ENCODE measurements at regions not wholly inside any gene's neighbourhood (a gene's known extent, or its start where the extent isn't known, plus 50 kb on each side); places are given as distances from the start of the nearest gene placed in this dataset.
"Not testable (repeated sequence)": the region's sequence is repeated elsewhere in the genome, so short reads cannot be mapped to it uniquely, and the experiment has no call there.

DNA sequence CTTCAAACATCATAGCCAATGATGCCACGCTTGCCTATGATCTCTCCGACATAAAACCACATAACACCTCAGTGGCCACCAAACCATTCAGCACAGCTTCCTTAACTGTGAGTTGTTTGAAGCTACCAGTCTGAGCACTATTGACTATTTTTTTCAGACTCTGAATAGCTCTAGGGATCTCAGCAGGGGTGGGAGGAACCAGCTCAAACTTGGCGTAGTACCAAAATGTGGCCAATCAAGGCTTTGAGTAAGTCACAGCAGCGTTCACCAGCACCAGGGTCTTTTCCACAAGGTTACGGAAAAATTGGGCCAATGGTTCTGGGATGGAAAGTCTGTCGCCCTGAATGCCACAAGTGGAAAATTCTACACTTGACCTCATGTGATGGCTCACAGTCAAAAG lies 70.6 kb downstream of the SMPDL3A start:
- no peak for DNase-seq

- no peak for DNase-seq
Observed at GRCh38 chr6:122861594-122861993, 72.5 kb downstream of the SMPDL3A start.

GRCh38 chr6:122868137-122868536 lies 79.1 kb downstream of the SMPDL3A start:
- no peak for DNase-seq

- peak; percentile 11 to 86 for DNase-seq
Observed at GRCh38 chr6:122869437-122870024, 80.5 kb downstream of the SMPDL3A start.

DNA sequence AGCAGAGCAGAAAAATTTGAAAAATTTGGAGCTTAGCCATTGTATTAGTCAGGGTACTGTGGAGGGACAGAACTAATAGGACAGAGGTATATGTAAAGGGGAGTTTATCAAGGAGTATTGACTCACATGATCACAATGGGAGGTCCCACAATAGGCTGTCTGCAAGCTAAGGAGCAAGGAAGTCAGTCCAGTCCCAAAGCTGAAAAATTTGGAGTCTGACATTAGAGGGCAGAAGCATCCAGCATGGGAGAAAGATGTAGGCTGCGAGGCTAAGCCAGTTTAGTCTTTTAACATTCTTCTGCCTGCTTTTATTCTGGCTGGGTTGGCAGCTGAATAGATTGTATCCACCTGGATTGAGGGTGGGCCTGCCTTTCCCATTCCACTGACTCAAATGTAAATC lies 82.0 kb downstream of the SMPDL3A start:
- DNase-seq, result no peak

DNA sequence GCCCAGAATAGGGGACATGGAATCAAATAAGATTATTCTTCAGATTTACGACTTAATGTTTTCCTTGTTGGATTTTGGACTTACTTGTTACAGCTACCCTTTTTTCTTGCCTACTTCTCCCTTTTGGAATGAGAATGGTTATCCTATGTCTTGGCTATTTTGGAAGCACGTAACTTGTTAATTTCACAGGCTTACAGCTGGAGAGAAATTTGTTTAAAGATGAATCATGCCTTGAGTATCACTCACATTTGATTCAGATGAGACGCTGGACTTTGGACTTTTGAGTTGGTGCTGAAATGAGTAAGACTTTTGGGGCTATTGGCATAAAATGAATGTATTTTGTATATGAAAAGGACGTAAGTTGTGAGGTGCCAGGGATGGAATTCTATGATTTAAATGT lies 83.3 kb downstream of the SMPDL3A start:
- no peak for DNase-seq

DNA sequence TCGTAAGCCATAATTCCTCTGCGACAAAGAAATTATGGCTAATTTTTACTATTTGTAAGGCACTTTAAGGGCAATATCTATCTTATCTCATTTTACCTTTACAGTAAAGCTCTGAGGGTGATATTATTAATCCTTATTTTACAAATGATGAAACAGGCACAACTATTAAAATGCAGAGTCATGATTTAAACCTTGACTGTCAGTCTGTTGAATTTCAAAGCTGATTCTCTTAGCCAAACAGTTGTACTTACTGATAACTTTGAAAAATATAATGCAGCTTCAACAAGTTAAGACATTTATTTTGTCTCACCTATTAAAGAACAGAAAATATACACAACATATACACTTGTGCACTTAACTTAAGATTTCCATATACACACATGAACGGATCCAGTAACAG lies 88.2 kb downstream of the SMPDL3A start:
- DNase-seq, result no peak

- no peak for DNase-seq
Observed at GRCh38 chr6:122878796-122879195, 89.7 kb downstream of the SMPDL3A start.

- no peak for DNase-seq
Observed at GRCh38 chr6:122886481-122886880, 97.4 kb downstream of the SMPDL3A start.

- DNase-seq, result peak; percentile 6 to 92
Observed at GRCh38 chr6:122887941-122888340, 98.9 kb downstream of the SMPDL3A start.

DNA sequence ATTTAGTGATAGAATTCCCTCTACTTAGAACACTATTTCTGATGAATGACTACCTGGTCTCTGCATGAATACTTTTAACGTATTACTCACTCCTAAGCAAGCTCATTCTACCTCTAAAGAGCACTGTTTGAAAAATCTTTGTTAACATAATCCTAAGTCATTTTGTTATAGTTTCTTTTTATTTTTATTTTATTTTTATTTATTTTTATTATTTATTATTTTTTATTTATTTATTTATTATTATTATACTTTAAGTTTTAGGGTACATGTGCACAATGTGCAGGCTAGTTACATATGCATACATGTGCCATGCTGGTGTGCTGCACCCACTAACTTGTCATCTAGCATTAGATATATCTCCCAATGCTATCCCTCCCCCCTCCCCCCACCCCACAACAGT lies 99.6 kb downstream of the SMPDL3A start:
- not testable (repeated sequence) for DNase-seq

DNA sequence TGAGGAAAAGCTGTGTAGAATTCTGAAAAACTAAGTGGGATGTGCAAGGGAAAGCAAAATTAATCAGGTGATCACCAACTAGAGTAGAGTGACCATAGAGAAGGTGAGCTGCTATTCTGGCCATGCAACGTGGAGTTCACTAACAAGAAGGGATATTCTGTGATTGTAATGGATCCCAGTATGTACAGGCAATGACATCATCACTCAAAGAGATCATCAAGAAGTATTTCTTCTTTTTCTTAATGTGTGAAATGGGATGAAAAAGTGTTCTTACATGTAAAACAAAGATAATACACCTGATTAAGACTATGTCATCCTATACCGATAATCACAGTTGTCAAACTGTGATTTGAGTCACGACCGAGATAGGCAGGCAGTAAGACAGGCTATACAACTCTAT lies 101.2 kb downstream of the SMPDL3A start:
- no peak for DNase-seq

GRCh38 chr6:122894791-122895190 lies 101.2 kb upstream of the CLVS2 start:
- DNase-seq, result no peak

- no peak for DNase-seq
Observed at GRCh38 chr6:122902326-122902725, 93.7 kb upstream of the CLVS2 start.

DNA sequence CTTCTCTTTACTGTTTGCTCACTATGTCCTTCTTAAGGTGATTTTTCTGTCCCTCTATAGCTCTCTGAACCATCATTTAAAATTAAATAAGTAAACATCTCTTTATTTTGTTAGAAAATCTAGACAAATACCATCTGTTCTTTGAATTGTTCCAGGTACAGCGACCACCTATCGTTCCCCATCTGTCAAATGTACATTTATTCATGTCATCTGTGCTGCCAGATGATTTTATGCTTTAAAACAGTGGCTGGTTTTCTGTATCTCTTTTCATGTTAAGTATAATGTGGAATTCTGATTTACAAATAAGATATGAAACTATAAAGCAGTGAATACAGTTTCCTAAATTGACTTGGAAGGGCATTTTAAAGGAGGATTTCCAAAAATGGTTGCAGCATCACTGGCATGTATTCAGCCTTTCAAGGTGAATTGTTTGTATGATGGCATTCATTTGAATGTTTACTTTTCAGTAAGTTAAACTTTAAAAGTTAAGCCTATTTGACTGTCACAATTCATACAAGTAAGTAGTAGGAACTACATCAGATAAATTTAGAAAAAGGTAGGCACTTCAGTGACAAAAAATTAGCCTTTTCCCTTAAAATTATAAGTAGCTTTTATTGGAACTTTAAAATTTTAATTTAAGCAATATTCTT lies 92.6 kb upstream of the CLVS2 start:
- peak in 1 of 2 experiments; percentile 83 for DNase-seq

- DNase-seq, result no peak
Observed at GRCh38 chr6:122904166-122904565, 91.9 kb upstream of the CLVS2 start.

DNA sequence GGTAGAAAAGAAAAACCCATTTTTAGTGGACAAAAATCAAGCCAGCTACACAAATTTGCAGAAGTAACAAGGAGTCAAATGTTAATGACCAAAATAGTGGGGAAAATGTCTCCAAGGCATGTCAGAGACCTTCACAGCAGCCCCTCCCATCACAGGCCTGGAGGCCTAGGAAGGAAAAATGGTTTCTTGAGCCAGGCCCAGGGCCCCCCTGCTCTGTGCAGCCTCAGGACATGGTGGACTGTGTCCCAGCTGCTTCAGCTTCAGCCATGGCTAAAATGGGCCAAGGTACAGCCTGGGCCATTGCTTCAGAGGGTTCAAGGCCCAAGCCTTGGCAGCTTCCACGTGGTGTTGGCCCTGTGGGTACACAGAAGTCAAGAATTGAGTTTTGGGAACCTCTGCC lies 82.5 kb upstream of the CLVS2 start:
- DNase-seq, result no peak

GRCh38 chr6:122918714-122919113 lies 77.3 kb upstream of the CLVS2 start:
- no peak for DNase-seq

DNA sequence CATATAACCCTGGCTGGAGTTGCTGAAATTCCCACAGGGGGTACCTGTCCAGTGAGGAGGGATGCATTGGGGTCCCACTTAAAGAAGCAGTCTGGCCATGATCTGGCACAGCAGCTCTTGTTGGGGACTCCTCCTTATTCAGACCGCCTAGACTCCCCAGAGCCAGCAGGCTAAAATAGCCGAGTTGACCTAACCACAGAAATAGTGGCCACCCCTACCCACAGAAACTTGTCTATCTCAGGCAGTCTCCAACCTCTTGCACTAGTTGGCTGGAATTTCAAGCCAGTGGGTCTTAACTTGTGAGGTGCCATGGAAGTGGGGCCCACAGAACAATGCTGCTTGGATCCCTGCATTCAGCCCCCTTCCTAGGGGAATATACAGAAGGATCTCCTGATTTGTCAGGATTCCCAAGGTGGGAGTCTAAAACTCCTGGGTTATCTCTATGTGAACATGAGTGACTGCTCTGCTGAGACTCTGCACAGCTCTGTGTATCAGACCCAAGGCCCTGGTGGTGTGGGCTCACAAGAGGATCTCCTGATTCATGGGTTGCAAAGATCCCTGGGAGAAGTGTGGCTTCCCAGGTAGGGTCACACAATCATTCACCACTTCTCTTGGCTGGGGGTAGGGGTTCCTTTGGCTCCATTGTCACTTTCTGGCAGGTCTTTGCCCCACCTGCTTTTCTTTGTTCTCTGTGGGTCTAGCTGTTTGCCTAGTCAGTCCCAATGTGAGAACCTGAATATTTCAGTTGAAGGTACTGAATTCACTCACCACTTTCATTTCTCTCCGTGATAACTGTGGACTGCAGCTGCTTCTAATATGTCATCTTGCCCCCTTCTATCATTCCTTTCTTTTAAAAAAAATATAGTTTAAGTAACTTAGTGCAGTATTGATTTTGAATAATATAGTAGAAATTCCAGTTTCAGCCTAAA lies 65.5 kb upstream of the CLVS2 start:
- no peak for DNase-seq

DNA sequence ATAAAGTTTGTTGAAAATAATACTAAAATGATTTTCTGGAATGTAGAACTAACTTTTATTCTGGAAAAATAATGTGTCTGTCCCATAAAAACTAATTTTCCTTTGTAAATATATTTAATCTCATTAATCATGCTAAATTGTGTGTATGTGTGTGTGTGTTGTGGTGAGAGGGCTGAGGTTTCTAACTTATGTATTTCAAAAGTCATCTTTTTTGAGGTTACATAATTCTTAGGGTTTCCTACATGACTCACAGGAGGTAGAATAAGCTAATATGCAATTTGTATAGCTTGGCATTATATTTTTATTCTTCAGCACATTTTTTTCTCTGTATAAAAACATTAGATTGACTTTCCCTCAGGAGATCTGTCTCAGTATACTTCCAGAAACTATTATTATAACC lies 64.1 kb upstream of the CLVS2 start:
- no peak for DNase-seq

- not testable (repeated sequence) for DNase-seq
Observed at GRCh38 chr6:122944936-122945335, 51.1 kb upstream of the CLVS2 start.

Measured in cerebellar nuclear complex (tissue), 1 donor.